Fibroblast of skin of right biceps (primary cell): ENCODE measurements at regions not wholly inside any gene's neighbourhood (a gene's known extent, or its start where the extent isn't known, plus 50 kb on each side); places are given as distances from the start of the nearest gene placed in this dataset.

ENCODE experiments used
- DNase-seq: peaks from one replicate; pipeline ENCODE4 v3.0.0-alpha.2; 2013

GRCh38 chr12:90299666-90300065 is 591.0 kb upstream of the ATP2B1 start:
- DNase-seq = no peak

- no peak for DNase-seq
These were observed 590.5 kb upstream of the ATP2B1 start for GRCh38 chr12:90299121-90299520.

GRCh38 chr12:90298289-90298948 is 589.8 kb upstream of the ATP2B1 start:
- no peak for DNase-seq

GRCh38 chr12:90295858-90296257 is 587.2 kb upstream of the ATP2B1 start:
- no peak for DNase-seq

GRCh38 chr12:90292183-90292582 is 583.5 kb upstream of the ATP2B1 start:
- no peak for DNase-seq

GRCh38 chr12:90290980-90291975 is 582.6 kb upstream of the ATP2B1 start:
- DNase-seq = no peak

GRCh38 chr12:90287585-90287984 is 578.9 kb upstream of the ATP2B1 start:
- no peak for DNase-seq

- DNase-seq = no peak
These were observed 572.7 kb upstream of the ATP2B1 start for GRCh38 chr12:90281154-90281868.

- peak; percentile 64 for DNase-seq
These were observed 572.0 kb upstream of the ATP2B1 start for GRCh38 chr12:90280564-90281058.

GRCh38 chr12:90280033-90280432 is 571.4 kb upstream of the ATP2B1 start:
- DNase-seq = peak; percentile 74

GRCh38 chr12:90275088-90275487 is 566.5 kb upstream of the ATP2B1 start:
- DNase-seq = no peak

- DNase-seq = no peak
These were observed 565.8 kb upstream of the ATP2B1 start for GRCh38 chr12:90274407-90274806.

- no peak for DNase-seq
These were observed 559.9 kb upstream of the ATP2B1 start for GRCh38 chr12:90268574-90268973.

GRCh38 chr12:90262251-90262650 is 553.6 kb upstream of the ATP2B1 start:
- DNase-seq = peak; percentile 65

GRCh38 chr12:90261283-90261682 is 552.6 kb upstream of the ATP2B1 start:
- peak; percentile 37 for DNase-seq

GRCh38 chr12:90260136-90260535 is 551.5 kb upstream of the ATP2B1 start:
- no peak for DNase-seq

- no peak for DNase-seq
These were observed 549.4 kb upstream of the ATP2B1 start for GRCh38 chr12:90257927-90258624.

GRCh38 chr12:90254796-90255195 is 546.2 kb upstream of the ATP2B1 start:
- no peak for DNase-seq

GRCh38 chr12:90253674-90254181 is 545.1 kb upstream of the ATP2B1 start:
- peak; percentile 83 for DNase-seq

GRCh38 chr12:90253136-90253535 is 544.5 kb upstream of the ATP2B1 start:
- no peak for DNase-seq

- DNase-seq = no peak
These were observed 542.1 kb upstream of the ATP2B1 start for GRCh38 chr12:90250766-90251165.

- DNase-seq = no peak
These were observed 541.4 kb upstream of the ATP2B1 start for GRCh38 chr12:90250042-90250441.
